Gastrocnemius medialis (tissue), 4 donors: ENCODE measurements at regions not wholly inside any gene's neighbourhood (a gene's known extent, or its start where the extent isn't known, plus 50 kb on each side); places are given as distances from the start of the nearest gene placed in this dataset.
"Not testable (repeated sequence)": the region's sequence is repeated elsewhere in the genome, so short reads cannot be mapped to it uniquely, and the experiment has no call there.

Experiments used
- POLR2A ChIP-seq, 2 donors: fragments of 450-650 bp; IDR thresholded peaks; one replicate each; pipeline ENCODE4 v1.6.1; 2017; ENCODE audit warnings: antibody characterized with exemption in 2 of 2, mild to moderate bottlenecking in 2 of 2, moderate library complexity in 2 of 2
- TF ChIP-seq, protein P1 (sequence below), 5 experiments: fragments of 450-650 bp in 3 of 5; fragments of 200-600 bp in 2 of 5; sonication (generic) in 2 of 5; IDR thresholded peaks in 4 of 5; conservative IDR thresholded peaks in 1 of 5; 1 replicate in 4 of 5; 2 replicates in 1 of 5; pipeline ENCODE4 v1.5.1; 2016 to 2019; ENCODE audit warnings: antibody characterized with exemption in 5 of 5, mild to moderate bottlenecking in 3 of 5, moderate library complexity in 3 of 5

DNA sequence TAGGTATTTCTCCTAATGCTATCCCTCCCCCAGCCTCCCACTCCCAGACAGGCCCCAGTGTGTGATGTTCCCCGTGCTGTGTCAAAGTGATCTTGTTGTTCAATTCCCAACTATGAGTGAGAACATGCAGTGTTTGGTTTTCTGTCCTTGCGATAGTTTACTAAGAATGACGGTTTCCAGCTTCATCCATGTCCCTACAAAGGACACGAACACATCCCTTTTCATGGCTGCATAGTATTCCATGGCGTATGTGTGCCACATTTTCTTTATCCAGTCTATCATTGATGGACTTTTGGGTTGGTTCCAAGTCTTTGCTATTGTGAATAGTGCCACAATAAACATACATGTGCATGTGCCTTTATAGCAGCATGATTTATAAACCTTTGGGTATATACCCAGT lies 999.3 kb upstream of the ZEB2 start:
- TF ChIP-seq, protein P1, sequence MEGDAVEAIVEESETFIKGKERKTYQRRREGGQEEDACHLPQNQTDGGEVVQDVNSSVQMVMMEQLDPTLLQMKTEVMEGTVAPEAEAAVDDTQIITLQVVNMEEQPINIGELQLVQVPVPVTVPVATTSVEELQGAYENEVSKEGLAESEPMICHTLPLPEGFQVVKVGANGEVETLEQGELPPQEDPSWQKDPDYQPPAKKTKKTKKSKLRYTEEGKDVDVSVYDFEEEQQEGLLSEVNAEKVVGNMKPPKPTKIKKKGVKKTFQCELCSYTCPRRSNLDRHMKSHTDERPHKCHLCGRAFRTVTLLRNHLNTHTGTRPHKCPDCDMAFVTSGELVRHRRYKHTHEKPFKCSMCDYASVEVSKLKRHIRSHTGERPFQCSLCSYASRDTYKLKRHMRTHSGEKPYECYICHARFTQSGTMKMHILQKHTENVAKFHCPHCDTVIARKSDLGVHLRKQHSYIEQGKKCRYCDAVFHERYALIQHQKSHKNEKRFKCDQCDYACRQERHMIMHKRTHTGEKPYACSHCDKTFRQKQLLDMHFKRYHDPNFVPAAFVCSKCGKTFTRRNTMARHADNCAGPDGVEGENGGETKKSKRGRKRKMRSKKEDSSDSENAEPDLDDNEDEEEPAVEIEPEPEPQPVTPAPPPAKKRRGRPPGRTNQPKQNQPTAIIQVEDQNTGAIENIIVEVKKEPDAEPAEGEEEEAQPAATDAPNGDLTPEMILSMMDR (IDR thresholded peaks at IDR 0.05 in 4 of 5, conservative IDR thresholded peaks at IDR 0.05 in 1 of 5), result not testable (repeated sequence)
- TF ChIP-seq POLR2A (IDR thresholded peaks at IDR 0.05), result not testable (repeated sequence)
